T-cell (primary cell): ENCODE measurements at regions not wholly inside any gene's neighbourhood (a gene's known extent, or its start where the extent isn't known, plus 50 kb on each side); places are given as distances from the start of the nearest gene placed in this dataset.

ENCODE experiments used
- ATAC-seq, 4 experiments: fragments of 200-7000 bp in 3 of 4; fragments of 150-1000 bp in 1 of 4; cut with Tn5 transposase; replicated peaks in 1 of 4; 1 replicate in 3 of 4; 2 replicates in 1 of 4; pipeline ENCODE4 v1.10.0; 2021; ENCODE audit warnings: moderate library complexity in 3 of 4, mild to moderate bottlenecking in 2 of 4, moderate number of reproducible peaks in 1 of 4
- CTCF ChIA-PET, 2 donors: fragments of 300-600 bp; sonication (Branson Sonifier 250); formaldehyde crosslinking; loops; one replicate each; lab custom pipeline; 2022; ENCODE audit warnings: antibody characterized with exemption in 2 of 2; lab: Charles Lee
- POLR2A ChIA-PET, 2 donors: fragments of 300-600 bp; sonication (Branson Sonifier 250); formaldehyde crosslinking; loops; one replicate each; lab custom pipeline; 2022; ENCODE audit warnings: antibody characterized with exemption in 2 of 2; lab: Charles Lee
- DNase-seq, 35 experiments: peaks; one replicate each; pipeline versions ENCODE4 v3.0.0 to v3.0.0-alpha.2; 2013 to 2023
- H3K27ac ChIP-seq: one replicate; pipeline ENCODE4 v1.5.1; 2013; ENCODE audit warnings: low read length
- H3K27me3 ChIP-seq, 2 experiments: replicated peaks in 1 of 2; 1 replicate in 1 of 2; 2 replicates in 1 of 2; pipeline versions ENCODE4 v1.6.1 to v1.7.0; 2013; ENCODE audit warnings: low read length in 1 of 2, mixed read lengths in 1 of 2; ENCODE audit not compliant: control insufficient read depth in 2 of 2, insufficient read depth in 2 of 2; ENCODE audit errors: extremely low read depth in 1 of 2
- H3K36me3 ChIP-seq, 2 donors: 1 replicate in 1 of 2; 2 replicates in 1 of 2; pipeline versions ENCODE4 v1.6.1 to v1.7.0; 2013; ENCODE audit warnings: low read length in 1 of 2; ENCODE audit not compliant: control insufficient read depth in 2 of 2, insufficient read depth in 1 of 2; ENCODE audit errors: extremely low read depth in 1 of 2
- H3K4me1 ChIP-seq, 2 experiments: 1 replicate in 1 of 2; 2 replicates in 1 of 2; pipeline versions ENCODE4 v1.6.1 to v1.7.0; 2013; ENCODE audit warnings: low read length in 2 of 2, mixed read lengths in 1 of 2; ENCODE audit not compliant: insufficient read depth in 2 of 2, control insufficient read depth in 1 of 2; ENCODE audit errors: extremely low read depth in 1 of 2
- H3K4me3 ChIP-seq, 2 donors: 1 replicate in 1 of 2; 2 replicates in 1 of 2; pipeline versions ENCODE4 v1.5.1 to v1.7.0; 2013; ENCODE audit warnings: mild to moderate bottlenecking in 2 of 2, low read length in 1 of 2, moderate library complexity in 1 of 2; ENCODE audit not compliant: control insufficient read depth in 1 of 2; ENCODE audit errors: extremely low read depth in 1 of 2
- H3K9me3 ChIP-seq: 2 replicates; pipeline ENCODE4 v1.7.0; 2013
- H3K27ac Mint-ChIP-seq, 2 donors: one replicate each; pipeline ENCODE4 v1.8.0; 2020 to 2021; ENCODE audit warnings: mild to moderate bottlenecking in 2 of 2, mixed read lengths in 2 of 2
- H3K27me3 Mint-ChIP-seq, 2 donors: one replicate each; pipeline ENCODE4 v1.8.0; 2021 to 2022; ENCODE audit warnings: mixed read lengths in 2 of 2
- H3K36me3 Mint-ChIP-seq: one replicate; pipeline ENCODE4 v1.8.0; 2021; ENCODE audit warnings: mixed read lengths
- H3K4me1 Mint-ChIP-seq, 3 donors: one replicate each; pipeline ENCODE4 v1.8.0; 2020 to 2022; ENCODE audit warnings: mixed read lengths in 3 of 3, mild to moderate bottlenecking in 1 of 3
- H3K4me3 Mint-ChIP-seq, 3 donors: one replicate each; pipeline ENCODE4 v1.8.0; 2020 to 2022; ENCODE audit warnings: mild to moderate bottlenecking in 3 of 3, mixed read lengths in 3 of 3, moderate library complexity in 3 of 3
- H3K9me3 Mint-ChIP-seq, 3 donors: one replicate each; pipeline ENCODE4 v1.8.0; 2020 to 2022; ENCODE audit warnings: mixed read lengths in 3 of 3
- WGBS: methylation state at CpG from one replicate; pipeline ENCODE4 v1.1.5; 2013; ENCODE audit warnings: missing lambda C conversion rate; ENCODE audit not compliant: insufficient coverage; 5-methylcytosine and 5-hydroxymethylcytosine counted together

DNA sequence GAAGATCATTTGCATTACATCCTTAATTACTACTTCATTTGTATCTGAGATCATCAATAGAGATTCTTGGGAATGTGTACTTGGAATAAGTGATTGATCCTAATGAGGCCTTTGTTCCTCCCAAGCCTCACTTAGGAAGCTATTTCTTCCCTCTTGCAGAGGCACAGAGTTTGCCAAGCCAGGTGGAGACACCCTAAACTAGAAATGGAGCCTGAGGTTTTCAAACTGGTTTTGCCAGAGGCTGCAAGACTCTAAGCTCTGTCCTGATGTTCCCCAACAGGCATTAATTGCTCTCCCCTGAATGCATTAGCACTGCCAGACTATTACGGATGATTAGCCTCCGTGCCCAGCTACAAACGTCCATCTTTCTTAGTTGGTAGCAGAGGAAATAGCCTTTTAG, 125.2 kb upstream of the LGALSL start:
- H3K4me3 Mint-ChIP-seq = peak overlapping the region in 1 of 3 donors; percentile 73
- peaks cover 48 to 61% (median 56%) of the 10 kb centered on the region in 3 donors for H3K4me1 Mint-ChIP-seq
- no peaks in the 10 kb centered on the region for H3K36me3 Mint-ChIP-seq
- ATAC-seq (no peak), DNase-seq (no peak)
- Histone ChIP-seq H3K9me3 (no peaks in the 10 kb centered on the region), H3K4me1 (peaks cover 30 to 51% of the 10 kb centered on the region in 2 experiments), H3K4me3 (no peak overlapping the region), H3K27ac (peak overlapping the region; percentile 76), H3K27me3 (no peaks in the 10 kb centered on the region), H3K36me3 (no peaks in the 10 kb centered on the region)
- CTCF ChIA-PET = interaction anchor here (0.6 to 7.0 kb wide), 36 partner anchors 17 to 912 kb away, joined by 3 to 185 read pairs (median 4); partner anchors contain the start of genes AFTPH (in 1 of the 2) and VPS54 (in 1 of the 2)
- WGBS = 92% methylated on average over 3 of the region's 3 CpGs
- POLR2A ChIA-PET = interaction anchor here (0.6 to 1.1 kb wide), 4 partner anchors 114 to 429 kb away, joined by 3 to 11 read pairs (median 3); no protein-coding TSS in a partner anchor
- no peaks in the 10 kb centered on the region for H3K9me3 Mint-ChIP-seq
- peak overlapping the region; percentile 98 to 99 for H3K27ac Mint-ChIP-seq
- H3K27me3 Mint-ChIP-seq = no peaks in the 10 kb centered on the region

DNA sequence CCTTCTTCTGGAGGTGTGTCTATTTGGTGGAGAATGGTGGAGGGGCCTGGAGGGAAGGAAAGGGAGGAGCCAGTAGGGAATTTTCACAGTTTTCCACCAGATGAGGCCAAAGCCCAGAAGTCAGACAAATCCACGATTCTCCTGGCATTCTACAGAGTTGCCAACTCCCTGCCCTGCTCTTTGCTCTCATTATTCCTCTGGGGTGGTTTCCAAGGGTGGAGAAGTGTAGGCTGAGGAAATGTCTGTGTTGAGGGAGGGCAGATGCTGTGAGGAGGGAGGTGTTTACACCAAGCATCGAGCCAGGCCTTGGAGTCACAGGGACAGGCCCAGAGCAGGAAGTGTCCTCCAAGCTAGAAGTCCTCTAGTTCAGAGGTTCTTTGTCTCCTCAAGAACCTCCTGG, 124.1 kb upstream of the LGALSL start:
- peaks cover 41 to 50% (median 47%) of the 10 kb centered on the region in 3 donors for H3K4me1 Mint-ChIP-seq

DNA sequence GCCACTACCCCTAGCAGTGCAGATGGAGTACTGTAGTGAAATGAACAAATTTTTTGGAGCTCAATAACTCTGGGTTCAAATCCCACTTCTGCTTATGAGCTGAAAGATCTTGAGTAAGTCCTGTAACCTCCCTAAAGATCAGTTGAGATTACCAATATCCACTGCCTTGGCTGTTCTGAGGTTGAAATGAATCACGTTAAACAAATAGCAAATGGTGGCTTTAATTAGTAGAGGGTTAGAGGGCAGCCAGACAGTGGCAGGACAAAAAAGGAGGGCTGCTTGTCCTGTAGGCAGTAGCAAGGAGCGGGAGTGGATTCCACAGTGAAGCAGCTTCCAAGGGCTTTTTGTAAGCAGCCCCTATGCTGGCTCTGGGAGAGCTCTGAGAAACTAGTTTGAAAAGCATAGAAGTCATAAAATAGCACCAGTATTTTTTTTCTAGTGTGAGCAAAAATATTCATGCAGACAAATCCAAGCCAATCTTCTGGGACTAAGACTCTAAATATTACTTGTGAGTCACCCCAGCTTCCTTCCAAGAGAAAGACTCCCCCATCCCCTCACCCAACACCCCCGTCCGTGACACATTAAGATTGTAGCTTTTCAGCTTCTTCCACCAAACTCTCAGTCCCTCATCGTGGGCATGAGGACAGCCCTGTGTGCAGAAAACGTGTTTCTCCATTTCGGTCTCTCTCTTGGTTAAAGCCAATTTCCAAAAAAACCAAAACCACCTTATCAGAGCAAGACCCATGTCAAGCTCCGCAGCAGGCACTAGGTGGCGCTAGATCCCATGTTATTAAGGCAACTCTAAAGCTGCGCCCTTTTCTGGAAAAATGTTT, 123.5 kb upstream of the LGALSL start:
- H3K4me1 ChIP-seq = peaks cover 24 to 38% of the 10 kb centered on the region in 2 experiments
- no peak overlapping the region for H3K4me3 ChIP-seq
- ChIA-PET CTCF (interaction anchor here (0.6 to 7.0 kb wide), 59 partner anchors 8 to 895 kb away, joined by 3 to 185 read pairs (median 4); partner anchors contain the start of gene AFTPH (in 2 of the 2)), POLR2A (interaction anchor here (0.6 to 0.7 kb wide), 3 partner anchors 226 to 401 kb away, joined by 3 read pairs; no protein-coding TSS in a partner anchor)
- no peaks in the 10 kb centered on the region for H3K36me3 ChIP-seq
- no peaks in the 10 kb centered on the region for H3K27me3 ChIP-seq
- Mint-ChIP-seq H3K36me3 (no peaks in the 10 kb centered on the region), H3K27me3 (no peaks in the 10 kb centered on the region), H3K9me3 (no peaks in the 10 kb centered on the region), H3K27ac (peak overlapping the region; percentile 72 to 81), H3K4me1 (peaks cover 35 to 43% (median 41%) of the 10 kb centered on the region in 3 donors), H3K4me3 (peak overlapping the region in 1 of 3 donors; percentile 29)
- DNase-seq (peak; percentile 41 to 93 (median 72)), ATAC-seq (peak in 2 of 4 experiments; percentile 25 to 29)
- H3K9me3 ChIP-seq = no peaks in the 10 kb centered on the region
- WGBS = 23% methylated on average over 10 of the region's 10 CpGs
- no peak overlapping the region for H3K27ac ChIP-seq

More for the DNA sequence above, 124.1 kb upstream of the LGALSL start:
- no peaks in the 10 kb centered on the region for H3K27me3 Mint-ChIP-seq
- ATAC-seq = no peak
- H3K9me3 Mint-ChIP-seq = no peaks in the 10 kb centered on the region
- Histone ChIP-seq H3K4me1 (peaks cover 30 to 44% of the 10 kb centered on the region in 2 experiments), H3K27me3 (no peaks in the 10 kb centered on the region), H3K36me3 (no peaks in the 10 kb centered on the region), H3K27ac (no peak overlapping the region), H3K4me3 (no peak overlapping the region), H3K9me3 (no peaks in the 10 kb centered on the region)
- POLR2A ChIA-PET = no interaction called here
- H3K36me3 Mint-ChIP-seq = no peaks in the 10 kb centered on the region
- CTCF ChIA-PET = interaction anchor here (0.5 to 7.0 kb wide), 20 partner anchors 18 to 543 kb away, joined by 3 to 185 read pairs (median 7); partner anchors contain the start of gene AFTPH (in 1 of the 2)
- no peak overlapping the region for H3K4me3 Mint-ChIP-seq
- 67% methylated on average over 2 of the region's 2 CpGs for WGBS
- no peak for DNase-seq
- peak overlapping the region; percentile 23 to 36 for H3K27ac Mint-ChIP-seq

DNA sequence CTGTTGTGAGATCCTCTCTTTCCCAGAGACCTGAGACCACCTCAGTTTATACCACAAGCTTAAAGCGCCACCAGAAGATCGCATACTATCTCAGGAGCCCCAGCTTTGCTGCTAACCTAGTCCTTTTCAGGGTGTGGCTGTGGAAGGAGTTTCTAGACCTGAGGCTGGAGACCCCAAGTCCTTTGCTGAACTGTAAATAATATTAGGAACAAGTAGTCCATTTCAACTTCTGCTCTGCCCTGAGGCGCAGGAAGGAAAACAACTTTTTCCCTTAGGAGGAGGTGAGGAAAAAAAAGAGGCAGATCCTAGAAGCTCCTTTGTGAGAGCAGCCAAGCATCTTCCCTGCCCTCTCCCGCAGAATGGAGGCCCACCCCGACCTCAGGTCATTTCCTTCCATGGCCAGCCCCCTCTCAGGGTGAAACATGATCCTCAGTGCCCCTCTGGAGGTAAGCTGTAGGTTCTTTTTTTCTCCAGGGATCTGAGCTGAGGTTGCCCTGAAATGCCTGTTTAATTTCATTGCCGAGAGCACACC, 122.8 kb upstream of the LGALSL start:
- no peaks in the 10 kb centered on the region for H3K27me3 Mint-ChIP-seq

DNA sequence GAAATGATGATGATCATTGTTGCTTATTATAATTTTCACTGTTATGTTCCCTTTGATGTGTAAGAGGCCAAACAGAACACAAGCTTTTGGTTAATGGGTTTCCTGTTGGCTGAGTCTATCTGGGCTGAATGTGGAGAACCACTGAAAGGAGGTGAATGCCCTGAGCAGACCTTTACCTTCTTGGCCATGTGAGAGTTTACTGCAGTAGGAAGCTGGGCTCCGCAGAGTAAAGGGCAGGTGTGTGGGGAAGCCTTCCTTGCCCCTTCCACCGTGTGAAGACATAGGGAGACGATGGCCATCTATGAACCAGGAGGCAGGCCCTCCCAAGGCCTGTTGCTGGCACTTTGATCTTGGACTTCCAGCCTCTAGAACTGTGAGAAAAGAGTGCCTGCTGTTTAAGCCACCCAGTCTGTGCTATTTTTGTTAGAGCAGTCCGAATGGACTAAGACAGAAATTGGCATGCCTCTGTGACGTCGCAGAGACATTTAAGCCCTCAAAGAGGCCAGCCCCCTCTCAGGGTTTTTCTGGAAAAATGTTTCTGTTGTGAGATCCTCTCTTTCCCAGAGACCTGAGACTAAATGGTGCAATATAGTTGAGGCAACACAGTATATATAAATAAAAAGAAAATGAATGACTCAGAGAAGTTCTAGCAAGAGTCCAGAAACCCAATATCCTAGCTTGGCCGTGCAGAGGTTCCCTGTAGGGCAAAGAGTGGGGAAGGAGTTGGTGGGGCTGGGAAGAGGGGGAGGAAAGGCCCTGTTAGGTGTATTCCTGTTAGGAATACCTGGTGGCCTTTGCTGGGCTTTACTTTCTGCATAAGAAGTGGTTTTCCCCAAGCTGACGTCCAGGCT, 121.9 kb upstream of the LGALSL start:
- H3K4me1 ChIP-seq = peaks cover 12 to 22% of the 10 kb centered on the region in 2 experiments
- 82% methylated on average over 8 of the region's 8 CpGs for WGBS
- Mint-ChIP-seq H3K27ac (no peak overlapping the region), H3K27me3 (no peaks in the 10 kb centered on the region), H3K4me1 (peaks cover 22 to 28% (median 25%) of the 10 kb centered on the region in 3 donors), H3K36me3 (no peaks in the 10 kb centered on the region), H3K4me3 (no peak overlapping the region), H3K9me3 (no peaks in the 10 kb centered on the region)
- CTCF ChIA-PET = interaction anchor here (0.6 to 7.0 kb wide), 20 partner anchors 14 to 655 kb away, joined by 3 to 185 read pairs (median 5); partner anchors contain the start of gene AFTPH (in 2 of the 2)
- H3K27ac ChIP-seq = no peak overlapping the region
- H3K36me3 ChIP-seq = no peaks in the 10 kb centered on the region
- H3K4me3 ChIP-seq = no peak overlapping the region
- no peaks in the 10 kb centered on the region for H3K9me3 ChIP-seq
- H3K27me3 ChIP-seq = no peaks in the 10 kb centered on the region
- DNase-seq (no peak), ATAC-seq (no peak)
- POLR2A ChIA-PET = no interaction called here

More for the DNA sequence above, 122.8 kb upstream of the LGALSL start:
- no peaks in the 10 kb centered on the region for H3K36me3 ChIP-seq
- ChIA-PET CTCF (interaction anchor here (0.5 to 7.0 kb wide), 53 partner anchors 8 to 656 kb away, joined by 3 to 185 read pairs (median 4); partner anchors contain the start of gene AFTPH (in 2 of the 2)), POLR2A (interaction anchor here (0.7 kb wide), 2 partner anchors 227 to 400 kb away, joined by 3 read pairs; no protein-coding TSS in a partner anchor)
- DNase-seq (no peak), ATAC-seq (no peak)
- Mint-ChIP-seq H3K27ac (no peak overlapping the region), H3K4me3 (no peak overlapping the region), H3K36me3 (no peaks in the 10 kb centered on the region), H3K9me3 (no peaks in the 10 kb centered on the region), H3K4me1 (peaks cover 28 to 37% (median 34%) of the 10 kb centered on the region in 3 donors)
- peaks cover 19 to 31% of the 10 kb centered on the region in 2 experiments for H3K4me1 ChIP-seq
- no peak overlapping the region for H3K27ac ChIP-seq
- H3K27me3 ChIP-seq = no peaks in the 10 kb centered on the region
- WGBS = 62% methylated on average over 2 of the region's 6 CpGs
- no peak overlapping the region for H3K4me3 ChIP-seq
- no peaks in the 10 kb centered on the region for H3K9me3 ChIP-seq
